ENCODE measurements at regions not wholly inside any gene's neighbourhood (a gene's known extent, or its start where the extent isn't known, plus 50 kb on each side); places are given as distances from the start of the nearest gene placed in this dataset.
A peak's percentile ranks its signal among the peaks of the same experiment; 100 is the strongest.

DNA sequence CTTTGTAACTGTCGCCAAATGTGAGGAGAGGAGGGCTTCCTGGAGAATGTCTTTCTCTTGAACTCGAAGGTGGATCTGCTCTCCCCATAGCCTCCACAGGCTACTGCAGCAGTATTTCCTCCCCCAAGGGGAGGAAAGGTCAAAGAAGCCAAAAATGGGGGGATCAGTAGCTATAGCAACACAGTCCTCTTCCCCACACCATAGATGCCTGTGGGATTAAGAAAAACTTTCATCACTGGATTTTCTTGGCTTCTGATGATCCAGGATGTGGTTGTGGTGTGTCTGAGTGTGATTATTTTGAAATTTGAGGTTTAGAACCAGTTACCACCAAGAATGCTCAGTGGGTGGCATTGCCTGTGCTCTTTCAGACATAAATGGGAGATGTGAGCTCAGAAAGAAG lies 140.1 kb upstream of the SPACA1 start:
- Histone ChIP-seq H3K4me1 (ENCODE audit: control insufficient read depth, insufficient read depth, low read length) (peaks cover 5% of the 10 kb centered on the region), H3K9me3 (ENCODE audit: control insufficient read depth, low read length) (no peaks in the 10 kb centered on the region), H3K4me3 (ENCODE audit: low read length) (no peak overlapping the region), H3K9ac (ENCODE audit: extremely low read depth, low read length, poor library complexity, severe bottlenecking) (no peak overlapping the region), H3K27me3 (ENCODE audit: control insufficient read depth, insufficient read depth, low read length, poor library complexity, severe bottlenecking) (no peaks in the 10 kb centered on the region), H3K27ac (ENCODE audit: low read depth, low read length) (no peak overlapping the region), H3K36me3 (ENCODE audit: control insufficient read depth, insufficient read depth, low read length) (no peaks in the 10 kb centered on the region)
- Mint-ChIP-seq H3K4me3 (no peak overlapping the region), H3K36me3 (ENCODE audit: low read depth) (no peaks in the 10 kb centered on the region), H3K27me3 (ENCODE audit: insufficient read depth) (no peaks in the 10 kb centered on the region), H3K9me3 (no peaks in the 10 kb centered on the region), H3K4me1 (peaks cover 16% of the 10 kb centered on the region), H3K27ac (no peak overlapping the region)
- no peak for DNase-seq
- 93% methylated on average over 2 of the region's 2 CpGs; no CpG with 5 or more reads in 1 of the 2 experiments for WGBS, 2 experiments (ENCODE audit: insufficient coverage in 1 of 2, insufficient read length in 1 of 2)
- TF ChIP-seq, protein P1, sequence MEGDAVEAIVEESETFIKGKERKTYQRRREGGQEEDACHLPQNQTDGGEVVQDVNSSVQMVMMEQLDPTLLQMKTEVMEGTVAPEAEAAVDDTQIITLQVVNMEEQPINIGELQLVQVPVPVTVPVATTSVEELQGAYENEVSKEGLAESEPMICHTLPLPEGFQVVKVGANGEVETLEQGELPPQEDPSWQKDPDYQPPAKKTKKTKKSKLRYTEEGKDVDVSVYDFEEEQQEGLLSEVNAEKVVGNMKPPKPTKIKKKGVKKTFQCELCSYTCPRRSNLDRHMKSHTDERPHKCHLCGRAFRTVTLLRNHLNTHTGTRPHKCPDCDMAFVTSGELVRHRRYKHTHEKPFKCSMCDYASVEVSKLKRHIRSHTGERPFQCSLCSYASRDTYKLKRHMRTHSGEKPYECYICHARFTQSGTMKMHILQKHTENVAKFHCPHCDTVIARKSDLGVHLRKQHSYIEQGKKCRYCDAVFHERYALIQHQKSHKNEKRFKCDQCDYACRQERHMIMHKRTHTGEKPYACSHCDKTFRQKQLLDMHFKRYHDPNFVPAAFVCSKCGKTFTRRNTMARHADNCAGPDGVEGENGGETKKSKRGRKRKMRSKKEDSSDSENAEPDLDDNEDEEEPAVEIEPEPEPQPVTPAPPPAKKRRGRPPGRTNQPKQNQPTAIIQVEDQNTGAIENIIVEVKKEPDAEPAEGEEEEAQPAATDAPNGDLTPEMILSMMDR (conservative IDR thresholded peaks at IDR 0.05): no peak

DNA sequence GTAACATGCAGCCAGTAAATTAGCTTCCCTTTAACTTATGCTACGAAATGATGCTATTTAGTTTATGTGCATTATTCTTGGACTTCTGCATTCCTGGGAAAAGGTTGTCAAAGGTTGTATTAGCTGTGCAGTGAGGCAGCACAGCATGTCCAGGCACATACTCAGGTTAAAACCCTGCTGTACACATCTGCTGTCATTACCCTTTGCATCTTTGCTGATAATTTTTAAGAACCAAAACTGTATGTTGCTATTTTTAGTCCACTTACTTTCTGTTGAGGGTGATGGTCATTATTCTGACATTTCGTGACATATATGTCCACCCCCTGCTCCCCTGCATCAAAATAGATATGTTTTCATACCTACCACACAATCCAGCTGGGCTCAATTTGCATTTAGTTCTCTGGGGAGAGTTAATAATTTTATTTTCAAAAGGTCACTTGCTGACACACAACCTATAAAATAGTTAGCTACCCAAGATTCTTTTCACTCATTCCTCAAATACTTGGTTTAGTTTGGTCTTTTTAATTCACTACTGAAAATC lies 142.5 kb upstream of the SPACA1 start:
- no peaks in the 10 kb centered on the region for H3K27me3 Mint-ChIP-seq (ENCODE audit: insufficient read depth)
- peaks cover 5% of the 10 kb centered on the region for H3K4me1 ChIP-seq (ENCODE audit: control insufficient read depth, insufficient read depth, low read length)
- 95 to 100% methylated on average over 1 to 2 of the region's 2 CpGs for WGBS, 2 experiments (ENCODE audit: insufficient coverage in 1 of 2, insufficient read length in 1 of 2)
- H3K9ac ChIP-seq (ENCODE audit: extremely low read depth, low read length, poor library complexity, severe bottlenecking): no peak overlapping the region
- DNase-seq: no peak
- peaks cover 16% of the 10 kb centered on the region for H3K4me1 Mint-ChIP-seq
- no peaks in the 10 kb centered on the region for H3K9me3 ChIP-seq (ENCODE audit: control insufficient read depth, low read length)
- no peaks in the 10 kb centered on the region for H3K36me3 ChIP-seq (ENCODE audit: control insufficient read depth, insufficient read depth, low read length)
- H3K27me3 ChIP-seq (ENCODE audit: control insufficient read depth, insufficient read depth, low read length, poor library complexity, severe bottlenecking): no peaks in the 10 kb centered on the region
- H3K27ac Mint-ChIP-seq: no peak overlapping the region
- no peak overlapping the region for H3K27ac ChIP-seq (ENCODE audit: low read depth, low read length)
- no peaks in the 10 kb centered on the region for H3K9me3 Mint-ChIP-seq
- H3K4me3 Mint-ChIP-seq: no peak overlapping the region
- H3K4me3 ChIP-seq (ENCODE audit: low read length): no peak overlapping the region
- H3K36me3 Mint-ChIP-seq (ENCODE audit: low read depth): no peaks in the 10 kb centered on the region
- TF ChIP-seq, protein P1 (conservative IDR thresholded peaks at IDR 0.05): no peak

GRCh38 chr6:87904011-87904410 lies 143.6 kb upstream of the SPACA1 start:
- H3K9me3 Mint-ChIP-seq: no peaks in the 10 kb centered on the region
- H3K36me3 Mint-ChIP-seq (ENCODE audit: low read depth): no peaks in the 10 kb centered on the region
- DNase-seq: no peak
- H3K9me3 ChIP-seq (ENCODE audit: control insufficient read depth, low read length): no peaks in the 10 kb centered on the region
- TF ChIP-seq, protein P1 (conservative IDR thresholded peaks at IDR 0.05): no peak
- peaks cover 5% of the 10 kb centered on the region for H3K4me1 ChIP-seq (ENCODE audit: control insufficient read depth, insufficient read depth, low read length)
- H3K4me1 Mint-ChIP-seq: peaks cover 16% of the 10 kb centered on the region
- no peak overlapping the region for H3K4me3 Mint-ChIP-seq
- H3K27ac ChIP-seq (ENCODE audit: low read depth, low read length): no peak overlapping the region
- H3K27me3 ChIP-seq (ENCODE audit: control insufficient read depth, insufficient read depth, low read length, poor library complexity, severe bottlenecking): no peaks in the 10 kb centered on the region
- no peaks in the 10 kb centered on the region for H3K27me3 Mint-ChIP-seq (ENCODE audit: insufficient read depth)
- no peak overlapping the region for H3K27ac Mint-ChIP-seq
- H3K4me3 ChIP-seq (ENCODE audit: low read length): peak overlapping the region; percentile 15
- H3K9ac ChIP-seq (ENCODE audit: extremely low read depth, low read length, poor library complexity, severe bottlenecking): no peak overlapping the region
- H3K36me3 ChIP-seq (ENCODE audit: control insufficient read depth, insufficient read depth, low read length): no peaks in the 10 kb centered on the region

Measured in endodermal cell (in vitro differentiated cells).